Rectal smooth muscle tissue (tissue), 1 donor: ENCODE measurements at regions not wholly inside any gene's neighbourhood (a gene's known extent, or its start where the extent isn't known, plus 50 kb on each side); places are given as distances from the start of the nearest gene placed in this dataset.
"Not testable (repeated sequence)": the region's sequence is repeated elsewhere in the genome, so short reads cannot be mapped to it uniquely, and the experiment has no call there.

Experiments
- H3K27ac ChIP-seq: one replicate; pipeline ENCODE4 v1.7.0; 2013; ENCODE audit warnings: low read depth, low read length, inconsistent platforms
- H3K27me3 ChIP-seq: one replicate; pipeline ENCODE4 v1.7.0; 2013; ENCODE audit warnings: low read length; ENCODE audit not compliant: control insufficient read depth, insufficient read depth
- H3K36me3 ChIP-seq: one replicate; pipeline ENCODE4 v1.7.0; 2013; ENCODE audit warnings: low read length; ENCODE audit not compliant: control insufficient read depth, insufficient read depth
- H3K4me1 ChIP-seq: one replicate; pipeline ENCODE4 v1.7.0; 2013; ENCODE audit warnings: low read length; ENCODE audit not compliant: control insufficient read depth, insufficient read depth
- H3K4me3 ChIP-seq: one replicate; pipeline ENCODE4 v1.7.0; 2013; ENCODE audit warnings: low read length
- H3K9ac ChIP-seq: one replicate; pipeline ENCODE4 v1.7.0; 2013; ENCODE audit warnings: low read length

DNA sequence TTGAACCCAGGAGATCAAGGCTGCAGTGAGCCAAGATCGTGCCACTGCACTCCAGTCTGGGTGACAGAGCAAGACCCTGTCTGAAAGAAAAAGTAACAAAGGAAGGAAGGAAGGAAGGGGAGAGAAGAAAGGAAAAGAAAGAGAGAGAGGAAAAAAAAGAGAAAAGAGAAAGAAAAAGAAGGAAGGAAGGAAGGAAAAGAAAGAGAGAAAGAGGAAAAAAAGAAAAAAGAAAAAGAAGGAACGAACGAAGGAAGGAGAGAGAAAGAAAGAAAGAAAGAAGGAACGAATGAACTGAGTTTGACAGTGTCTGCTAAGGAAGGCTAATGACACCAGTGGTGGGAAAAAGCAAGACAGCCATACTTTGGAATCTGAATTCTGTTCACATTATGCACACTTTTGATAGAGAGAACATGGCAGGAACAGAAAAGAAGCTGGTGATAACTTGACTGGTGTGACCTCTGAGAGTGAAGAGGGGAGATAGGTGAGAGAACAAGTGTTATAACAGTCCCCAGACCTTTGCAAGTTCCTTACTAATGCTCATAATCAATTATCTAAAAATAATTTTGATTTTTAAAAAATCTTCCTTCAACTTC, 93.3 kb upstream of the MYLIP start:
- Histone ChIP-seq H3K4me3 (no peak overlapping the region), H3K27me3 (no peaks in the 10 kb centered on the region), H3K4me1 (no peaks in the 10 kb centered on the region), H3K36me3 (no peaks in the 10 kb centered on the region), H3K27ac (no peak overlapping the region), H3K9ac (no peak overlapping the region)

DNA sequence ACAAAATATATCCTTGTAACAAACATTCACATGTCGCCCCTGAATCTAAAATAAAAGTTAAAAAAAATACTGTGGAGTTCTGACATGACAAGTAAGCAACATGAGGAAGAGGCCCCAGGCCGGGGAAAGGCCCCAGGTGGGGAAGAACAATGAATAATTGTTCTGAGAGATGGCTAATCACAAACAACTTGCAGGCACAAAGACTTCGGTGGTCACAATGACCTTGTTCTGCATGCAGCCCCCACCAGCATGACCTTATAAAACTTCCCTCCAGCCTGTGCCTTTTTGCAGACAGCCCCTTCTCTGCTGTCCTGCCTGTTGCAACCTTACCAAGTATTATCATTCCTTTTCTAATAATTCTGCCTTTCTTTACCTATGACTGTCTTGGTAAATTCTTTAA, 95.7 kb upstream of the MYLIP start:
- Histone ChIP-seq H3K4me1 (no peaks in the 10 kb centered on the region), H3K36me3 (no peaks in the 10 kb centered on the region), H3K27ac (no peak overlapping the region), H3K4me3 (no peak overlapping the region), H3K27me3 (no peaks in the 10 kb centered on the region), H3K9ac (no peak overlapping the region)

DNA sequence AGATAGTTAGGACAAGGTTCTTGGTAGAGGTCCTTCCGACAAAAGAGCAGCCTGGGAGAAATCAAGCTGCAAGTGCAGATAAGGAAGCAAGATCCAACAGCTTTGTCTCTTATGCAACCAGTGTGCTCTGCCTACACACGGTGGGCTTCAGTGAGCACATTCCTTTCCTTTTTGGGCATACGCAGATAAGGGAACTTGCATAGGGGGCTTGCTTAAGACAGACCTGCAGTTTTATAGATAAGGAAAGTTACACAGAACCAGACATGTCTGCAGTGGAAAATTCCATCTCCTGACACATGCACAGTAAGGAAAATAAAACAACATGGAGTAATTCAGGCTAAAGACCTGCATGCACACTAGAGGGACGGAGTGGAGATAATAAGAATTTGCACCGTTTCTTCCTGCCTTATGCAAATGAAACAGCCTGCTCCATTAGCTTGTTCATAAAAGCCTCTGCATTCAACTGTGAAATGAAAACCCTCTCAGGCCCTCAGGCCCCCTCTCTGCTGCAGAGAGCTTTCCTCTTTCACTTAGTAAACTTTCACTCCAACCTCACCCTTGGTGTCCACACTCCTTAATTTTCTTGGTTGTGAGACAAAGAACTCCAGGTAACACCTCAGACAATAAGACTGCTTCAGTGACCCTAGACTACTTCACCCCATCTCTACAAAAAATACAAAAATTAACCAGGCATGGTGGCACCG, 97.5 kb upstream of the MYLIP start:
- no peaks in the 10 kb centered on the region for H3K4me1 ChIP-seq
- no peaks in the 10 kb centered on the region for H3K27me3 ChIP-seq
- H3K36me3 ChIP-seq, result no peaks in the 10 kb centered on the region
- H3K27ac ChIP-seq, result no peak overlapping the region
- no peak overlapping the region for H3K9ac ChIP-seq
- no peak overlapping the region for H3K4me3 ChIP-seq

DNA sequence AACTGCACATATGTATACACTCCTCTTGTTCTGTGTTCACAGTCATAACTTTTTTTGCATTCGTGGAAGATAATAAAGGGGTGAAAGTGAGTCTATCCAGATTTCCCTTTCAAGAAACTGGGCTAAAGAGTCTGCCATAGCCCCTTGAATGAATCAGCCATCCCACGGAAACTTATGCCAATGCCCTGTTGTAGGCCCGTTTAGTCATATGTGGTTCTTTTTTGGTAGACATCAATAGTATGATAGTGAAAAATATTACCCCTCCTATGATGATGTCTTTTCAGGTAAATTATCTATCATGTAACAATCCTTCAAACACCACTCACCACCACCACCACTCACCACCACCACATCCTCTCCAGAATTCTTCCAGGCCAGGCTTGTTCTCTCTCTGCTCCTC, 99.9 kb upstream of the MYLIP start:
- no peaks in the 10 kb centered on the region for H3K4me1 ChIP-seq
- H3K4me3 ChIP-seq, result no peak overlapping the region
- no peaks in the 10 kb centered on the region for H3K36me3 ChIP-seq
- H3K27me3 ChIP-seq, result no peaks in the 10 kb centered on the region
- H3K27ac ChIP-seq, result no peak overlapping the region
- no peak overlapping the region for H3K9ac ChIP-seq

DNA sequence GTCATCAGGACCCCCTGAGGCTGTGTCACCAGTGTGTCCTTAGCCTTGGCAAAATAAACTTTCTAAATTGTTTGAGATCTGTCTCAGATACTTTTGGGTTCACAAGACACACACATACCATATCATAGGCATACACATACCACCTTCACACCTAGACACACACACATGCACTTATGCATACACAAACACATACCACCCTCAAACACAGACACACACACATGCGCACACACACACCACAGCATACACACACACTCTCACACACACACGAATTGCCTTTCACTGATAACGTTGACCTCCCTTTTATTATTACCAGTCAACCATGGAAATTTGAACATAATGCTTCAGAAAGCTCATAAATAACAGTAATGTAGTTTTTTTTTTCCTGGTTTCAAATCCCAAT, 108.6 kb upstream of the MYLIP start:
- Histone ChIP-seq H3K4me1 (no peaks in the 10 kb centered on the region), H3K27me3 (no peaks in the 10 kb centered on the region), H3K36me3 (no peaks in the 10 kb centered on the region), H3K9ac (no peak overlapping the region), H3K4me3 (no peak overlapping the region), H3K27ac (no peak overlapping the region)

DNA sequence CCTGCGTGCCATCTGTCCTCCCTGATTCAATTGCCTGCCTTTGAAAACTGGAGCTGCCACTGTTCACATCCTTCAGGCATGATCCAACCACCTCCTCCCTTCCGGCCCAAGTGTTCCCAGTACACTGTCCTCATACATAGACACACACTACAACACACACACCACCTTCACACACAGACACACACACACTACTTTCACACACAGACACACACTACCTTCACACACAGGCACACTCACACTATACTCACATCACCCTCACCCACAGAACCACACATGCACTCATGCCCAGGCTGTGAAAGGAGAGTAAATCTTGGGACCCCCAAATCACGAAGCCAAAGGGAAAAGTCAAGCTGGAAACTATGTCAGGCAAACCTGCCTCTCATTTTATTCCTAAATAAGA, 109.4 kb upstream of the MYLIP start:
- Histone ChIP-seq H3K4me1 (no peaks in the 10 kb centered on the region), H3K36me3 (no peaks in the 10 kb centered on the region), H3K9ac (no peak overlapping the region), H3K4me3 (no peak overlapping the region), H3K27ac (no peak overlapping the region), H3K27me3 (no peaks in the 10 kb centered on the region)

DNA sequence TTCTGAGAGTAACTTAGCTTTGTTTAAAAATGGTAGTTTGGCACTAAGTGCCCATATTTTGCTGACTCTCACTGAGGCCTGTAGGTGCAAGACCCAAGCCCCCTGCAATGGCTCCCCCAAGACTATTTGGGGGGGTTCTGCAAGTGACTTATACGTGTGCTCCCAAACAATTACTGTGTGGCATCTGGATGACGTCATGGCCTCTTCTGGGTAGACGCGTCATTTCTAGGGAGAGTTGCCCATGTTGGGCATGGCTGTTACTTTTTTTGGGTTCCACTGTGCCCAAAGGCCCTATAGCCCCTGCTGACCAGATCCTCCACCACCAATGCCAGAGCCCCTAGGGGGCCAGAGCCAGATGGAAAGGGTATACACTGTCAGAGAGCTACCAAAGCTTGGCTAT, 110.3 kb upstream of the MYLIP start:
- no peak overlapping the region for H3K4me3 ChIP-seq
- H3K36me3 ChIP-seq, result no peaks in the 10 kb centered on the region
- no peaks in the 10 kb centered on the region for H3K4me1 ChIP-seq
- no peak overlapping the region for H3K27ac ChIP-seq
- no peak overlapping the region for H3K9ac ChIP-seq
- H3K27me3 ChIP-seq, result no peaks in the 10 kb centered on the region

DNA sequence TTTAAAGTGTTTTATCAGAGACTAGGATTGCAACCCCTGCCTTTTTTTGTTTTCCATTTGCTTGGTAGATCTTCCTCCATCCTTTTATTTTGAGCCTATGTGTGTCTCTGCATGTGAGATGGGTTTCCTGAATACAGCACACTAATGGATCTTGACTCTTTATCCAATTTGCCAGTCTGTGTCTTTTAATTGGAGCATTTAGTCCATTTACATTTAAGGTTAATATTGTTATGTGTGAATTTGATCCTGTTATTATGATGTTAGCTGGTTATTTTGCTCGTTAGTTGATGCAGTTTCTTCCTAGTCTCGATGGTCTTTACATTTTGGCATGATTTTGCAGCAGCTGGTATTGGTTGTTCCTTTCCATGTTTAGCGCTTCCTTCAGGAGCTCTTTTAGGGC, 114.6 kb upstream of the MYLIP start:
- H3K27ac ChIP-seq, H3K9ac ChIP-seq, H3K27me3 ChIP-seq, H3K4me1 ChIP-seq, H3K4me3 ChIP-seq, H3K36me3 ChIP-seq: not testable (repeated sequence)

DNA sequence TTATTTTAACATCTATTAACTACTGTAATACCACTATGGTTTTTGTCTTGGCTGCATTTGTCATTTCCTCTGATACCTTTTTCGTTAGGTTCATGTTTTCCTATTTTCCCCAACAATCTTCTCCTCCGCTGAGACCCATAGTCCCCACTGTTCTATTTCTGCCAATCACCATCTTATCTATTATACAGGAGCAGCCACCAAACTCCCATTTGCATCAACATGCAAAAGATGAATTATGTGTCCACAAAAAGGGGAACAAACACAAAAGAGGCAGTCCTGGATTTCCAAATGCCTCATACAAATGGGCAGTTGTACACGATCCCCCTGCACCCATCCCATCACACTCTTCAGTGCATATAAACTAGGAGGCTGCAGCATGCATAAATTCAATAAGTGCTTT, 121.7 kb upstream of the MYLIP start:
- no peaks in the 10 kb centered on the region for H3K4me1 ChIP-seq
- H3K27ac ChIP-seq, result no peak overlapping the region
- H3K36me3 ChIP-seq, result no peaks in the 10 kb centered on the region
- no peaks in the 10 kb centered on the region for H3K27me3 ChIP-seq
- H3K9ac ChIP-seq, result no peak overlapping the region
- no peak overlapping the region for H3K4me3 ChIP-seq

DNA sequence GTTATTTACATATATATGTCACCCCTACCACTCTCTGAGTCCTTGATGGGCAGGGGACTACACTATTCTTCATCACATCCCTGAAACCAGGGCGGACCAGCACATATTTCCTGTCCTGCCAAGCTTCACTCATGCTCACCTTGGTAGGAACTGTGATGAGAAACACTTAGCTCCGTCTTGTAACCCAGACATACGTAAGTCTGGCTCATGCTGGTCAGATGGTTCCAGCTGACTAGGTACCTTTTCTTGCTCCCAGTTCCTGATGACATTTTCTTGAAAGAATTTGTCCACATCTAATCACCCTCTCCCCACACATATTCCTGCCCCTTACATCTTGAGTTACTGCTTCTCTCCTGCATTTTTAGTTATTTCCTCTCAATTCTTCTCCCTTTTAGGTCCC, 122.2 kb upstream of the MYLIP start:
- H3K27me3 ChIP-seq, result no peaks in the 10 kb centered on the region
- no peak overlapping the region for H3K4me3 ChIP-seq
- H3K27ac ChIP-seq, result no peak overlapping the region
- H3K36me3 ChIP-seq, result no peaks in the 10 kb centered on the region
- H3K9ac ChIP-seq, result no peak overlapping the region
- no peaks in the 10 kb centered on the region for H3K4me1 ChIP-seq

DNA sequence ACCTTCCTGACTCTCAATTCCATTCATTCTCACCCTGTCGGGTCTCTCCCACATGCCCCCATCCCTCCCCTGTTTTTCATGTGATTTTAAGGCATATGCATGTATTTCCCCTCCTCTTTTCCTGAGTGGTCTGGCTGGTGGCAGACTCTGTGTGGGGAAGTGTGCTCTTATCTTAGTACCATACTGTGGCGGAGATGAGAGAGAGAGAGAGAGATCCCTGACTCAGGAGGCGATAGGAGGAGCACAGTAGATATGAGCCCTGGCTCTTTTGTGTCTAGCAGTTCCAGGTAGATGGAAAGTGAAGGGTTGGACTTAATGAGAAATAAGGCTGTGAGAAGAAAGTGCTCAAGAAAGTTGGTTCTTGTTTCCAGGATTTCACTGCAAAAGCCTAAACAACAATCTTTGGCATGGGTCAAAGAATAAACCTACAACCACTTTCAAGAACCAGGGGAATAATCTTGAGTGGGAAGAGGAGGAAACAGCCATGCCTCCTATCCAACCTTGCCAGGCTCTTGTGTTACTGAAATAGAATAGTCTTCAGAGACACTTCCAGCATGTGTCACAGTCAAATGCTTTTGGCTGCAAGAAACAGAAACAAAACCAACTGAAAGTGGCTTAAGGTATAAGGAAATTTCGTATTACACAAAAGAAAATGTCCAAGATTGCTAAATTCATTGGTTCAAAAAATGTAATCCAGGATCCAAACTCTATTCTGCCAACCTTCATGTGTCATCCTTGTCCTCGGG, 123.8 kb upstream of the MYLIP start:
- H3K27me3 ChIP-seq, result no peaks in the 10 kb centered on the region
- H3K9ac ChIP-seq, result no peak overlapping the region
- no peak overlapping the region for H3K27ac ChIP-seq
- no peak overlapping the region for H3K4me3 ChIP-seq
- H3K4me1 ChIP-seq, result no peaks in the 10 kb centered on the region
- no peaks in the 10 kb centered on the region for H3K36me3 ChIP-seq

DNA sequence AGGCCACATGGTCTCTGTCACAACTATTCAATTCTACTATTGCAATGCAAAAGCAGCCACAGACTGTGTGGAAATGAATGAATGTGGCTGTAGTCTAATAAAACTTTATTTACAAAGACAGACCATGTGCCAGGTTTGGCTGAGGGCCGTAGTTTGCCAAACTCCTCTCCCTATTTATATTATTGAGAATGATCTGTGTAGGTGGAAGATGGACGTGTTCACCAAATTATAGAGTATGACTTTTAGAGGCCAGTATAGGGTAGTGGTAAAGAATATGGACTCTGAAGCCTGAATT, 125.7 kb upstream of the MYLIP start:
- no peak overlapping the region for H3K9ac ChIP-seq
- no peak overlapping the region for H3K4me3 ChIP-seq
- H3K27me3 ChIP-seq, result no peaks in the 10 kb centered on the region
- H3K27ac ChIP-seq, result no peak overlapping the region
- no peaks in the 10 kb centered on the region for H3K36me3 ChIP-seq
- H3K4me1 ChIP-seq, result no peaks in the 10 kb centered on the region
